Upper lobe of left lung (tissue), 6 donors: ENCODE measurements at regions not wholly inside any gene's neighbourhood (a gene's known extent, or its start where the extent isn't known, plus 50 kb on each side); places are given as distances from the start of the nearest gene placed in this dataset.

ENCODE experiments used
- ATAC-seq, 2 donors: fragments of 200-7000 bp; cut with Tn5 transposase; one replicate each; pipeline ENCODE4 v1.9.1; 2022; ENCODE audit warnings: mild to moderate bottlenecking in 2 of 2, moderate library complexity in 2 of 2; ENCODE audit not compliant: low FRiP score in 2 of 2
- DNase-seq, 2 donors: peaks; one replicate each; pipeline ENCODE4 v3.0.0-alpha.2; 2019 to 2020
- H3K27ac ChIP-seq, 4 donors: fragments of 200-600 bp; sonication (generic); one replicate each; pipeline ENCODE4 v1.5.1; 2016 to 2019
- H3K27me3 ChIP-seq, 4 donors: fragments of 200-600 bp; sonication (generic); one replicate each; pipeline ENCODE4 v1.5.1; 2017 to 2019
- H3K36me3 ChIP-seq, 4 donors: fragments of 200-600 bp; sonication (generic); one replicate each; pipeline ENCODE4 v1.5.1; 2016 to 2019
- H3K4me1 ChIP-seq, 4 donors: fragments of 200-600 bp; sonication (generic); one replicate each; pipeline ENCODE4 v1.5.1; 2018 to 2019
- H3K4me3 ChIP-seq, 4 donors: fragments of 200-600 bp; sonication (generic); one replicate each; pipeline ENCODE4 v1.5.1; 2017 to 2019; ENCODE audit warnings: mild to moderate bottlenecking in 2 of 4, moderate library complexity in 1 of 4
- H3K9me3 ChIP-seq, 4 donors: fragments of 200-600 bp; sonication (generic); one replicate each; pipeline ENCODE4 v1.5.1; 2018 to 2019
- EP300 ChIP-seq, 4 donors: sonication (generic); formaldehyde crosslinking; IDR thresholded peaks; one replicate each; pipeline ENCODE4 v1.5.1; 2017; ENCODE audit warnings: antibody characterized with exemption in 4 of 4, control low read depth in 2 of 4
- POLR2A ChIP-seq, 4 donors: fragments of 450-650 bp; IDR thresholded peaks; one replicate each; pipeline ENCODE4 v1.5.1; 2016 to 2017; ENCODE audit warnings: antibody characterized with exemption in 4 of 4, mild to moderate bottlenecking in 2 of 4
- POLR2AphosphoS5 ChIP-seq, 2 donors: sonication (generic); formaldehyde crosslinking; IDR thresholded peaks; one replicate each; pipeline ENCODE4 v1.5.1; 2017; ENCODE audit warnings: antibody characterized with exemption in 2 of 2
- WGBS, 2 donors: methylation state at CpG; one replicate each; pipeline ENCODE4 v1.1.5; 2017 to 2018; 5-methylcytosine and 5-hydroxymethylcytosine counted together
- TF ChIP-seq, protein P1 (sequence below), 6 experiments: fragments of 450-650 bp in 4 of 6; fragments of 200-600 bp in 2 of 6; sonication (generic) in 2 of 6; IDR thresholded peaks; one replicate each; pipeline ENCODE4 v1.5.1; 2016 to 2019; ENCODE audit warnings: antibody characterized with exemption in 6 of 6
- donor health status: DM: no; HTN: no; CAD: no; lungs with moderate emphysema.
- donor health status: DM: no; HTN: yes; CAD: no; lungs with severe emphysema.

GRCh38 chr1:55824251-55824640, 609.1 kb upstream of the USP24 start:
- Histone ChIP-seq H3K9me3 (no peaks in the 10 kb centered on the region), H3K36me3 (no peaks in the 10 kb centered on the region), H3K4me1 (no peaks in the 10 kb centered on the region), H3K27me3 (no peaks in the 10 kb centered on the region), H3K27ac (no peak overlapping the region), H3K4me3 (no peak overlapping the region)
- no peak for TF ChIP-seq POLR2AphosphoS5 (IDR thresholded peaks at IDR 0.05)
- TF ChIP-seq, protein P1, sequence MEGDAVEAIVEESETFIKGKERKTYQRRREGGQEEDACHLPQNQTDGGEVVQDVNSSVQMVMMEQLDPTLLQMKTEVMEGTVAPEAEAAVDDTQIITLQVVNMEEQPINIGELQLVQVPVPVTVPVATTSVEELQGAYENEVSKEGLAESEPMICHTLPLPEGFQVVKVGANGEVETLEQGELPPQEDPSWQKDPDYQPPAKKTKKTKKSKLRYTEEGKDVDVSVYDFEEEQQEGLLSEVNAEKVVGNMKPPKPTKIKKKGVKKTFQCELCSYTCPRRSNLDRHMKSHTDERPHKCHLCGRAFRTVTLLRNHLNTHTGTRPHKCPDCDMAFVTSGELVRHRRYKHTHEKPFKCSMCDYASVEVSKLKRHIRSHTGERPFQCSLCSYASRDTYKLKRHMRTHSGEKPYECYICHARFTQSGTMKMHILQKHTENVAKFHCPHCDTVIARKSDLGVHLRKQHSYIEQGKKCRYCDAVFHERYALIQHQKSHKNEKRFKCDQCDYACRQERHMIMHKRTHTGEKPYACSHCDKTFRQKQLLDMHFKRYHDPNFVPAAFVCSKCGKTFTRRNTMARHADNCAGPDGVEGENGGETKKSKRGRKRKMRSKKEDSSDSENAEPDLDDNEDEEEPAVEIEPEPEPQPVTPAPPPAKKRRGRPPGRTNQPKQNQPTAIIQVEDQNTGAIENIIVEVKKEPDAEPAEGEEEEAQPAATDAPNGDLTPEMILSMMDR (IDR thresholded peaks at IDR 0.05): no peak
- TF ChIP-seq EP300 (IDR thresholded peaks at IDR 0.05): no peak
- no peak for TF ChIP-seq POLR2A (IDR thresholded peaks at IDR 0.05)
- ATAC-seq: no peak
- no peak for DNase-seq

DNA sequence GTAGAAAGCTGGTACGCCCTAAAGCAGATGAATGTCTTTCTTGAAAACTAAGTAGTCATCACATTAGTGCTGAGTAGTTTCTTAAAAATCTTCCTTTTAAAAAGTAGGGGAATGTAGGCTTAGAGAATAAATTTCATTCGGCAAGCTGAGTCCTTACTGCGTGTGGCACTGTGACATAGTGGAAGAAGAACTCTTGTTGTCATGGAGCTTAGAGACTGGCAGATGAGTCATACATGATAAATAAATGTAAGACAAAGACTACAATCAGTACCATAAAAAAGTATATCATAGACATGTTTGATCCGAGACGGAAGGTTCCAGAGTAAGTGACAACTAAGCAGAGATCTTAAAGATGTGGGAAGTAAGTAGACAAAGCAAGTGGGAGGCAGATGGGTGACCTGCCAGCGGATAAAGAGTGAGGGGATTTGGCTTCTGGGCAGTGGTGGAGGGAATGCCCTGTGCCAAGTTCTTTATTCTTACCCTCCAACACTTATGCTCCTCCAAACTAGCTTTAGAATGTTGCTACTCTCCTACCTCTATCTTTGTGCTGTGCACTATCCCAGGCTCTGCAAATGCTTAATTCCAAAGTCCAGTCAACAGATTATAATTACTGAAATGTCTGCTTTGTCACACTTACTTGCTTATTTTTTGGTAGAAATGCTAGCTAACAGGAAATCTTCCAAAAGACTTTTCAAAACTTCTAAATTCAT, 608.5 kb upstream of the USP24 start:
- Histone ChIP-seq H3K27ac (no peak overlapping the region), H3K36me3 (no peaks in the 10 kb centered on the region), H3K4me1 (no peaks in the 10 kb centered on the region), H3K27me3 (no peaks in the 10 kb centered on the region), H3K9me3 (no peaks in the 10 kb centered on the region), H3K4me3 (no peak overlapping the region)
- WGBS, 2 donors: 86% methylated on average over 6 of the region's 6 CpGs
- TF ChIP-seq, protein P1 (IDR thresholded peaks at IDR 0.05): no peak
- no peak for TF ChIP-seq EP300 (IDR thresholded peaks at IDR 0.05)
- no peak for TF ChIP-seq POLR2A (IDR thresholded peaks at IDR 0.05)
- TF ChIP-seq POLR2AphosphoS5 (IDR thresholded peaks at IDR 0.05): no peak
- ATAC-seq (no peak), DNase-seq (no peak)

DNA sequence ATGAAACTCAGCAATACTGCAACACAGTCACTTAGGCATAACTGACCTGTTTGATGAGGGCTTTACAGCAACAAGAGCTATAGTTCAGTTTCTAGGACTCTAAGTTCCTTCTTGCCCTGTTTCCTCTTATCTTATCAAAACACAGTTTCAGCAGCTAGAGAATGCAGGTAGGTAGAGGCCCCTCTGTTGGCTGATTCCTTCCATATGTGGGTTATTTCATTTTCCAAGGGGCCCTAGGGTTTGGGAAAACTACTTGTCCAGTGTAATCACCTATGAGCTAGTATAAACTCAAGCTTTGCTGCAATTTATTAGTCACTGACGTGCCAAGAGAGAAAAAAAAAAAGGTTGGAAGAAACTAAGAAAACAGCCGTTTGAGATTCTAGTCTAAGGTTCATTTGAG, 607.7 kb upstream of the USP24 start:
- 80 to 81% methylated on average over 2 of the region's 2 CpGs for WGBS, 2 donors

GRCh38 chr1:55821234-55821633, 606.1 kb upstream of the USP24 start:
- Histone ChIP-seq H3K4me3 (no peak overlapping the region), H3K27me3 (no peaks in the 10 kb centered on the region), H3K4me1 (peaks cover 0 to 5% (median 4%) of the 10 kb centered on the region in 4 donors), H3K36me3 (no peaks in the 10 kb centered on the region), H3K9me3 (no peaks in the 10 kb centered on the region), H3K27ac (no peak overlapping the region)
- DNase-seq: no peak
- TF ChIP-seq POLR2A (IDR thresholded peaks at IDR 0.05): no peak
- TF ChIP-seq POLR2AphosphoS5 (IDR thresholded peaks at IDR 0.05): no peak
- TF ChIP-seq, protein P1 (IDR thresholded peaks at IDR 0.05): no peak
- TF ChIP-seq EP300 (IDR thresholded peaks at IDR 0.05): no peak
- ATAC-seq: no peak
- WGBS, 2 donors: 79 to 83% methylated on average over 2 of the region's 2 CpGs

More for the DNA sequence above, 607.7 kb upstream of the USP24 start:
- no peaks in the 10 kb centered on the region for H3K9me3 ChIP-seq
- no peak for ATAC-seq
- H3K36me3 ChIP-seq: no peaks in the 10 kb centered on the region
- DNase-seq: no peak
- TF ChIP-seq EP300 (IDR thresholded peaks at IDR 0.05) (no peak), POLR2A (IDR thresholded peaks at IDR 0.05) (no peak), POLR2AphosphoS5 (IDR thresholded peaks at IDR 0.05) (no peak)
- TF ChIP-seq, protein P1 (IDR thresholded peaks at IDR 0.05): no peak
- H3K27ac ChIP-seq: no peak overlapping the region
- H3K4me3 ChIP-seq: no peak overlapping the region
- H3K4me1 ChIP-seq: no peaks in the 10 kb centered on the region
- no peaks in the 10 kb centered on the region for H3K27me3 ChIP-seq

GRCh38 chr1:55820501-55820900, 605.3 kb upstream of the USP24 start:
- Histone ChIP-seq H3K4me1 (peaks cover 0 to 6% (median 5%) of the 10 kb centered on the region in 4 donors), H3K27me3 (no peaks in the 10 kb centered on the region), H3K9me3 (no peaks in the 10 kb centered on the region), H3K4me3 (no peak overlapping the region), H3K36me3 (no peaks in the 10 kb centered on the region), H3K27ac (no peak overlapping the region)
- TF ChIP-seq POLR2AphosphoS5 (IDR thresholded peaks at IDR 0.05) (no peak), EP300 (IDR thresholded peaks at IDR 0.05) (no peak), POLR2A (IDR thresholded peaks at IDR 0.05) (no peak)
- TF ChIP-seq, protein P1 (IDR thresholded peaks at IDR 0.05): no peak
- no peak for DNase-seq
- no peak for ATAC-seq
- 69 to 77% methylated on average over 3 of the region's 3 CpGs for WGBS, 2 donors
